Smooth muscle cell (in vitro differentiated cells): ENCODE measurements at regions not wholly inside any gene's neighbourhood (a gene's known extent, or its start where the extent isn't known, plus 50 kb on each side); places are given as distances from the start of the nearest gene placed in this dataset.

Source experiments
- DNase-seq: peaks from one replicate; lab custom pipeline; 2025; ENCODE audit not compliant: unreplicated experiment; lab: John Stamatoyannopoulos, UW
- H2AFZ ChIP-seq: fragments of 200-600 bp; sonication (generic); 2 replicates; pipeline ENCODE4 v1.6.0; 2016; ENCODE audit warnings: antibody characterized with exemption, low read depth, mild to moderate bottlenecking
- H3F3A ChIP-seq: fragments of 200-600 bp; sonication (generic); 2 replicates; pipeline ENCODE4 v1.6.0; 2017; ENCODE audit warnings: antibody characterized with exemption, low read depth
- H3K27ac ChIP-seq: fragments of 200-600 bp; sonication (generic); 2 replicates; pipeline ENCODE4 v1.5.1; 2016; ENCODE audit warnings: low read depth, mild to moderate bottlenecking
- H3K27me3 ChIP-seq: fragments of 200-600 bp; sonication (generic); 2 replicates; pipeline ENCODE4 v1.6.1; 2016; ENCODE audit warnings: low read depth, mild to moderate bottlenecking
- H3K36me3 ChIP-seq: fragments of 200-600 bp; sonication (generic); 2 replicates; pipeline ENCODE4 v1.5.1; 2016; ENCODE audit warnings: low read depth
- H3K4me1 ChIP-seq: fragments of 200-600 bp; sonication (generic); 2 replicates; pipeline ENCODE4 v1.5.1; 2016; ENCODE audit warnings: low read depth
- H3K4me2 ChIP-seq: fragments of 200-600 bp; sonication (generic); 2 replicates; pipeline ENCODE4 v1.6.0; 2016; ENCODE audit warnings: mild to moderate bottlenecking
- H3K4me3 ChIP-seq: fragments of 200-600 bp; sonication (generic); 2 replicates; pipeline ENCODE4 v1.5.1; 2016; ENCODE audit warnings: mild to moderate bottlenecking
- H3K79me2 ChIP-seq: fragments of 200-600 bp; sonication (generic); 2 replicates; pipeline ENCODE4 v1.6.0; 2016; ENCODE audit warnings: low read depth, mild to moderate bottlenecking
- H3K9ac ChIP-seq: fragments of 200-600 bp; sonication (generic); 2 replicates; pipeline ENCODE4 v1.6.0; 2016; ENCODE audit warnings: low read depth
- H3K9me3 ChIP-seq: fragments of 200-600 bp; sonication (generic); replicated peaks from 2 replicates; pipeline ENCODE4 v1.5.1; 2016; ENCODE audit warnings: low read depth
- H4K20me1 ChIP-seq: fragments of 200-600 bp; sonication (generic); 2 replicates; pipeline ENCODE4 v1.6.0; 2016; ENCODE audit warnings: low read depth
- WGBS: methylation state at CpG from one replicate; pipeline ENCODE4 v1.1.7; 2016; ENCODE audit warnings: low lambda C conversion rate; 5-methylcytosine and 5-hydroxymethylcytosine counted together
- TF ChIP-seq, protein P1 (sequence below): fragments of 200-600 bp; sonication (generic); IDR thresholded peaks from 2 replicates; pipeline ENCODE4 v1.5.1; 2017; ENCODE audit warnings: borderline replicate concordance, mild to moderate bottlenecking, antibody characterized with exemption; ENCODE audit not compliant: insufficient read depth, poor library complexity, severe bottlenecking

DNA sequence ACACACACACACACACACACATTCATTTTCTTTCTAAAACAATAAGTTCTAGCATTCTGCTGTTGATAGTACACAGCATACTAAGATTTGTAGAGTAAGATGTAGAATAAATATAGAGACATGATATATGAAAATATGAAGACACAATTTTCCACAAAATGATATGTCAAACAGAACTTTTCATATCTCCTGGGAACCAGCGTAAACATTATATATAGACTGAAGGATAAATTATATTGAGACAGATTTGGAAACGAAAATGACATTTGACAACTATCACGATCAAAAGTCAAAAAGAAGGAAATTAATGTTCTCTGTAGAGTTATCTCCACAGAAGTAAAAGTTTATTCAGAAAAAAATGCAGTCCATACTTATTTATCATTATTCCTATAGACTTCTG is 1605.7 kb upstream of the SLC10A2 start:
- WGBS: 90% methylated on average over 3 of the region's 3 CpGs
- Histone ChIP-seq H3F3A (no peaks in the 10 kb centered on the region), H3K9me3 (no peaks in the 10 kb centered on the region), H3K4me3 (no peak overlapping the region), H3K4me2 (no peak overlapping the region), H3K36me3 (no peaks in the 10 kb centered on the region), H2AFZ (no peak overlapping the region), H3K9ac (no peak overlapping the region), H3K79me2 (no peaks in the 10 kb centered on the region), H3K27ac (no peak overlapping the region), H3K4me1 (no peaks in the 10 kb centered on the region), H4K20me1 (no peaks in the 10 kb centered on the region), H3K27me3 (peaks cover 21% of the 10 kb centered on the region)
- TF ChIP-seq, protein P1, sequence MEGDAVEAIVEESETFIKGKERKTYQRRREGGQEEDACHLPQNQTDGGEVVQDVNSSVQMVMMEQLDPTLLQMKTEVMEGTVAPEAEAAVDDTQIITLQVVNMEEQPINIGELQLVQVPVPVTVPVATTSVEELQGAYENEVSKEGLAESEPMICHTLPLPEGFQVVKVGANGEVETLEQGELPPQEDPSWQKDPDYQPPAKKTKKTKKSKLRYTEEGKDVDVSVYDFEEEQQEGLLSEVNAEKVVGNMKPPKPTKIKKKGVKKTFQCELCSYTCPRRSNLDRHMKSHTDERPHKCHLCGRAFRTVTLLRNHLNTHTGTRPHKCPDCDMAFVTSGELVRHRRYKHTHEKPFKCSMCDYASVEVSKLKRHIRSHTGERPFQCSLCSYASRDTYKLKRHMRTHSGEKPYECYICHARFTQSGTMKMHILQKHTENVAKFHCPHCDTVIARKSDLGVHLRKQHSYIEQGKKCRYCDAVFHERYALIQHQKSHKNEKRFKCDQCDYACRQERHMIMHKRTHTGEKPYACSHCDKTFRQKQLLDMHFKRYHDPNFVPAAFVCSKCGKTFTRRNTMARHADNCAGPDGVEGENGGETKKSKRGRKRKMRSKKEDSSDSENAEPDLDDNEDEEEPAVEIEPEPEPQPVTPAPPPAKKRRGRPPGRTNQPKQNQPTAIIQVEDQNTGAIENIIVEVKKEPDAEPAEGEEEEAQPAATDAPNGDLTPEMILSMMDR: no peak
- no peak for DNase-seq

DNA sequence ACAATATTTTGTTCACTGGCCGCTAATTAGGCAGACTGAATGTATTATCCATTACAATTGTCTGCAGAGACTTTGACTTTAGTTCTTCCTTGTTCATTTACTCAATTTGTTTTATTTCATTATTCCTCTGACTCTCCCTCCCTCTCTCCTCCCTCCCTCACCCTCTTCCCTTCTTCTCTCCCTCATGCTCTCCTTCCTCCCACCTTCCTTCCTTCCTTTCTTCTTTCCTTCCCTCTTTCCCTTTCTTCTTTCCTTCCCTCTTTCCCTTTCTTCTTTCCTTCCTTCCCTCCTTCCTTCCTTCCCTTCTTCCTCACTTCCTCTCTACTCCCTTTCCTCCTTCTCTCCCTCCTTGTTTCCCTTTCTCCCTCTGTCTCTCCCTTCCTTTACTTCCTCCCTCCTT is 1591.0 kb upstream of the SLC10A2 start:
- Histone ChIP-seq H3K4me2 (no peak overlapping the region), H3K4me3 (no peak overlapping the region), H3K79me2 (no peaks in the 10 kb centered on the region), H3K27ac (no peak overlapping the region), H3K9me3 (no peaks in the 10 kb centered on the region), H3K36me3 (no peaks in the 10 kb centered on the region), H4K20me1 (no peaks in the 10 kb centered on the region), H3K4me1 (no peaks in the 10 kb centered on the region), H3K27me3 (no peaks in the 10 kb centered on the region), H3F3A (no peaks in the 10 kb centered on the region), H3K9ac (no peak overlapping the region), H2AFZ (no peak overlapping the region)
- WGBS: 83% methylated on average over 1 of the region's 1 CpG
- DNase-seq: no peak
- TF ChIP-seq, protein P1: no peak

DNA sequence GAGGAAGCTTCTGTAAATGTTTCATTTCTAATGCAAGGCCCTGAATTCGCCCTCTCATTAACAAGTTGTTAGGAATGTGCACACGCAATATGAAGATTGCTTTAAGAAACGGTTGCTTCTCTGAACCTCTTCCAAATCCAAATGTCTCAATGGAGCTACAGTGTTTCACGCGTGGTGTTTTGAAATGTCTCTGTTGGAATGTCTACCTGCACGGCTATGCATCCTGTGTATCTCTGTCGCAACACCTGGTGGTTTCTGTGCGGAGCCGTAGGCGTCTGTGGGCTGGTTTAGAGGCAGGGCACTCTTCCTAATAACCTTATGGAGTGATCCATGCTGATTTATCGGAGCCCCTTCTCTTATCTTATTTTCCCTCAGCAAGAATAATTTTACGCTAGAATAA is 1584.2 kb upstream of the SLC10A2 start:
- no peaks in the 10 kb centered on the region for H3K27me3 ChIP-seq
- no peak overlapping the region for H3K27ac ChIP-seq
- H3K9ac ChIP-seq: no peak overlapping the region
- no peak overlapping the region for H3K4me2 ChIP-seq
- TF ChIP-seq, protein P1: no peak
- H2AFZ ChIP-seq: no peak overlapping the region
- H3K79me2 ChIP-seq: no peaks in the 10 kb centered on the region
- no peaks in the 10 kb centered on the region for H4K20me1 ChIP-seq
- no peaks in the 10 kb centered on the region for H3F3A ChIP-seq
- no peak for DNase-seq
- H3K9me3 ChIP-seq: no peaks in the 10 kb centered on the region
- H3K4me3 ChIP-seq: no peak overlapping the region
- WGBS: 98% methylated on average over 12 of the region's 12 CpGs
- H3K4me1 ChIP-seq: no peaks in the 10 kb centered on the region
- H3K36me3 ChIP-seq: no peaks in the 10 kb centered on the region

DNA sequence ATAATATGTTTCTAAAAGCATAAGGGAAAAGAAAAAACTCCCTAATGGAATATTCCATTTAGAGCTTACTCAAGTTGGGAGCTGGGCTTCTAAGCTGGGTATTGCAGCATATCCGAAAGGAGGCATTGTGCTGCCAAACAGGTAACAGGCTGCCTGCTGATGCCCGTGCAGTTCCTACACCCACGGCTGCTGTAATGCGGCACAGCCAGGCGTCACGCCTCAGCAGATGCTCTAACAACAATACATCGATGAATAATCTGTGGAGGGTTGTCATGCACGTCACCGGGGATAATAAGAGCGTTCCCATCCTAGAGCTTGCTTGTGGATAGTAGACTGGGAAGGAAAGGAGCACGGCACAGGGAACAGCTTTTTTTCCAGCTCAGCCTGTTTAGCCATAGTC is 1582.1 kb upstream of the SLC10A2 start:
- H3K4me1 ChIP-seq: no peaks in the 10 kb centered on the region
- no peaks in the 10 kb centered on the region for H3K9me3 ChIP-seq
- H3K4me3 ChIP-seq: no peak overlapping the region
- H2AFZ ChIP-seq: no peak overlapping the region
- no peaks in the 10 kb centered on the region for H3K27me3 ChIP-seq
- H4K20me1 ChIP-seq: no peaks in the 10 kb centered on the region
- H3F3A ChIP-seq: no peaks in the 10 kb centered on the region
- no peak overlapping the region for H3K9ac ChIP-seq
- WGBS: 92% methylated on average over 11 of the region's 11 CpGs
- TF ChIP-seq, protein P1: no peak
- no peaks in the 10 kb centered on the region for H3K79me2 ChIP-seq
- no peak overlapping the region for H3K27ac ChIP-seq
- H3K36me3 ChIP-seq: no peaks in the 10 kb centered on the region
- no peak for DNase-seq
- no peak overlapping the region for H3K4me2 ChIP-seq
